ENCODE measurements at regions not wholly inside any gene's neighbourhood (a gene's known extent, or its start where the extent isn't known, plus 50 kb on each side); places are given as distances from the start of the nearest gene placed in this dataset.

DNA sequence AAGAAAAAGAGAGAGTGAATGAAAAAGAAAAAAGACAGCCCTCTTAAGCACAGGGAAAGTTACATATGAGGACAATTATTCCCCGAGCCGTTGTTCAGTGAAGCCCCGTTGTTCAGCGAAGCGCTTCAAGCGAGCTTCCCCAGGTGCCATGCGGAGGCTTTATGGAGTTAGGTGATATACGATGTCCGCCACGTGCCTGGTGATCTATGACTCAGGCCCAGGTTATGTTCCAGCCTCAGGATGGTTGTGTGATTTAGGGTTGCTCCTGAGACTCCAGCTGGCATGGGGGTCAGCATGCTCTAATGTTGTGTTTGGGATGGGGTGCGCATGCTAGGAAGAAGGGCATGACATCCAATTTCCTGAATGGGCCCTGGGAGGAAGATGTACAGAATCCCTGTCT, 365.6 kb downstream of the CDK5RAP2 start:
- no peak overlapping the region for H3K27ac ChIP-seq
- TF ChIP-seq, protein P1, sequence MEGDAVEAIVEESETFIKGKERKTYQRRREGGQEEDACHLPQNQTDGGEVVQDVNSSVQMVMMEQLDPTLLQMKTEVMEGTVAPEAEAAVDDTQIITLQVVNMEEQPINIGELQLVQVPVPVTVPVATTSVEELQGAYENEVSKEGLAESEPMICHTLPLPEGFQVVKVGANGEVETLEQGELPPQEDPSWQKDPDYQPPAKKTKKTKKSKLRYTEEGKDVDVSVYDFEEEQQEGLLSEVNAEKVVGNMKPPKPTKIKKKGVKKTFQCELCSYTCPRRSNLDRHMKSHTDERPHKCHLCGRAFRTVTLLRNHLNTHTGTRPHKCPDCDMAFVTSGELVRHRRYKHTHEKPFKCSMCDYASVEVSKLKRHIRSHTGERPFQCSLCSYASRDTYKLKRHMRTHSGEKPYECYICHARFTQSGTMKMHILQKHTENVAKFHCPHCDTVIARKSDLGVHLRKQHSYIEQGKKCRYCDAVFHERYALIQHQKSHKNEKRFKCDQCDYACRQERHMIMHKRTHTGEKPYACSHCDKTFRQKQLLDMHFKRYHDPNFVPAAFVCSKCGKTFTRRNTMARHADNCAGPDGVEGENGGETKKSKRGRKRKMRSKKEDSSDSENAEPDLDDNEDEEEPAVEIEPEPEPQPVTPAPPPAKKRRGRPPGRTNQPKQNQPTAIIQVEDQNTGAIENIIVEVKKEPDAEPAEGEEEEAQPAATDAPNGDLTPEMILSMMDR (IDR thresholded peaks at IDR 0.05), result no peak
- no peaks in the 10 kb centered on the region for H3K4me1 ChIP-seq
- H3K27me3 ChIP-seq, result no peaks in the 10 kb centered on the region
- intact Hi-C loops (cut with DNase I), result no loop called here
- H3K4me3 ChIP-seq, result no peak overlapping the region
- DNase-seq (ENCODE audit: low spot score in 2 of 2), result no peak
- no peaks in the 10 kb centered on the region for H3K9me3 ChIP-seq
- no peaks in the 10 kb centered on the region for H3K36me3 ChIP-seq

DNA sequence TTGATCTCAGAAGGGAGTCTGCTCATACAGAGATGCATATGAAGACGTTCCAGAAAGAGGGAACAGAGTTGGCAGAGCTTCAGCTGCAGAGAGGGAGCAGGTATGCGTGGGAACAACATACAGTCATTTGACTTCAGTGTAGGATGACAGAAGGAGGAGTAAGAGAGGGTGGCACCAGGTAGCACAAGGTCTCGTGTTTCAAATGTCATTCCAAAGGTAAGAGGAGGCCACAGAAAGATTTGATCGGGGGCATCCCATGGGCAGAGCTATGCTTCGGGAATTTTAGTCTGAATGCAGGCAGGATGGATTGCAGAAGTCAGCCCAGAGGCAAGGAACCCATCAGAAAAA, 367.1 kb downstream of the CDK5RAP2 start:
- H3K4me1 ChIP-seq, result no peaks in the 10 kb centered on the region
- H3K9me3 ChIP-seq, result no peaks in the 10 kb centered on the region
- TF ChIP-seq, protein P1 (IDR thresholded peaks at IDR 0.05), result no peak
- no peak overlapping the region for H3K27ac ChIP-seq
- no peak overlapping the region for H3K4me3 ChIP-seq
- no peak for DNase-seq (ENCODE audit: low spot score in 2 of 2)
- H3K36me3 ChIP-seq, result no peaks in the 10 kb centered on the region
- intact Hi-C loops (cut with DNase I), result no loop called here
- H3K27me3 ChIP-seq, result no peaks in the 10 kb centered on the region

DNA sequence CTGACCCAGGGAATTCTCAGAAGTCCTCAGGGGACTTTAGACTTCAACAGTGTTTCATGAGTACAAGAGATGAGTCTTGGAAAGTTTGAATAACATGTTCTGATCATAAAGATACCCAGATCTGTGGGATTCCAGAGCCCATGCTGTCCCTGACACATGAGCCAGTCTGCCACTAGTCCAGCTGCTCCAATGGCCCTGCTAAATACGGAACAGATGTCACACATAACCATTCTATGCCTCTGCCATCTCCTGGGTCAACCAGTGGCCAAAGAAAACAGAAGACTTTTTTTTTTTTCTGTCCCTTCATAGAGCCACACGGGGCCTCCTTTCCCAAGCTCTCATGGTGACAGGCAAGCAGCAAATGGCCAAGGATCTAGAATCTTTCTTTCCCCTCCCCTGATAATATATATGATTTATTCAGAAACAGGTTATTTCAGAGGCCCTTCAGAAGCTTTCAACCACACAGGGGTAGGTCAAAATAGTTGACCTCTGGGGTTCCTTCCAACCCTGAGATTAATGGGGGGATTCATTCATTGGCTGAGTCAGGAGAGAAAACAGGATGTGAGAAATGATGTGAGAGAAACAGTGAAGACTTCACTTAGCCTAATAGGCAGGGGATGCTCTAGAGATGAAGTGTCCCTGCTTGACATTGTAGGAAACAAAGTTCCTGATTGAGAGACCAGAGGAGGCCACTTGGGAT, 367.7 kb downstream of the CDK5RAP2 start:
- intact Hi-C loops (cut with DNase I), result no loop called here
- Histone ChIP-seq H3K9me3 (no peaks in the 10 kb centered on the region), H3K4me1 (no peaks in the 10 kb centered on the region), H3K27ac (no peak overlapping the region), H3K36me3 (no peaks in the 10 kb centered on the region), H3K27me3 (no peaks in the 10 kb centered on the region), H3K4me3 (no peak overlapping the region)
- DNase-seq (ENCODE audit: low spot score in 2 of 2), result no peak
- TF ChIP-seq, protein P1 (IDR thresholded peaks at IDR 0.05), result no peak

DNA sequence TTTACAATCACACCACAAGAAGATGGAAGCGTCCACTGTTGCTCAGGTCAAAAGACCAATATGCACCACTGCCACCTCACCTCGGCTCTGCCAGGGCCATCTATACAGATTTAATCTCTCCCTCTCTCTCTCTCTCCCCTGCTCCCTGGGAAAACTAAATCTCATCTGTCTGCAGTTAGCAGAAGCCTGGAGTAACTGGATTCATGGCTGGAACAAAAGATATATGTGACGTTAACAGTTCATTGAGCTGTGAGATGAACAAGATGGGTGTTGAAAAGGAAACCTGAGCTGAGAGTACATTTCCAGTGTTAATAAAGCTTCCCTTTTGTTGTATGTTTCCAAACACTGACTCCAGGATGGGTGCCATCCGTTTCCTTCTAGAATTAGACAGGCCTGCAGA, 369.7 kb downstream of the CDK5RAP2 start:
- intact Hi-C loops (cut with DNase I), result no loop called here

DNA sequence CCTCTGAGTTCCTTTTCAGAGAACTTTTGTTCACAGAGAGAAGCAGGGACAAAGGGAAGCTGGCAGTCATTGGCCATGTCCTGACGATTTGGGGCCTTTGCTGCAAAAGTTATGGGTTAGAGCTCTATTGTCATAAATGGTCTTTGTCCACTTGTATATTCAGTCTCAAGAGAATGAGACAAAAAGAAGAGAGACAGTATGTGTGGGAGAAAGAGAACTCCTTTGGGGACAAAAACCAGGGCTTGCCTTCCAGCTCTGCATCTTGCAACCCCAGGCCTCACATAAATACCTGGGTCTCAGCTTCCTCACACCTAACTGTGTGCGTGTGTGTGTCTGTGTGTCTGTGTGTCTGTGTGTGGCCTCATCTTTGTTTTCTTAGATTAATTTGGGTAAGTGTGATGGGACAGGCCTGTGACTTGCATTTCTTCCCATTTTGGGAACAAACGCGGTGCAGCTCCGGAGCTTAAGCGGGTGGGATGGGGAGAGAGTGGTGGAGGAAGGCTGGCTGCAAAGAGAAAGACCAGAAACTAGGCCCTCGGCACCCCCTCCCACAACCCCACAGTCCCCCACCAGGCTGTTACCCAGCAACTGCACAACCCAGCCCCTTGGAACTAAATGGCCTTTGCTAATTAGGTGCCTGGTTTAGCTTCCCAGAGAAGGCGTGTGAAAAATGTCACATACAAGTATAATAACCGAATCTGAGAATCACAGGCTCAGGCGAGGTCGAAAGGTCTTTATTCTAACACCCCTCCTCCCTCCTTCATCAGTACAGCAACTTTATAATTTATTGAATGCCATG, 376.9 kb downstream of the CDK5RAP2 start:
- intact Hi-C loops (cut with DNase I), result no loop called here
- H3K4me1 ChIP-seq, result no peaks in the 10 kb centered on the region
- no peaks in the 10 kb centered on the region for H3K27me3 ChIP-seq
- no peaks in the 10 kb centered on the region for H3K36me3 ChIP-seq
- no peak overlapping the region for H3K27ac ChIP-seq
- H3K9me3 ChIP-seq, result no peaks in the 10 kb centered on the region
- no peak overlapping the region for H3K4me3 ChIP-seq
- no peak for DNase-seq (ENCODE audit: low spot score in 2 of 2)
- TF ChIP-seq, protein P1 (IDR thresholded peaks at IDR 0.05), result no peak

More for the DNA sequence above, 369.7 kb downstream of the CDK5RAP2 start:
- Histone ChIP-seq H3K36me3 (no peaks in the 10 kb centered on the region), H3K27ac (no peak overlapping the region), H3K4me1 (no peaks in the 10 kb centered on the region), H3K4me3 (no peak overlapping the region), H3K9me3 (no peaks in the 10 kb centered on the region), H3K27me3 (no peaks in the 10 kb centered on the region)
- TF ChIP-seq, protein P1 (IDR thresholded peaks at IDR 0.05), result no peak
- no peak for DNase-seq (ENCODE audit: low spot score in 2 of 2)

All from ascending aorta (tissue), 2 donors.